ENCODE measurements at regions not wholly inside any gene's neighbourhood (a gene's known extent, or its start where the extent isn't known, plus 50 kb on each side); places are given as distances from the start of the nearest gene placed in this dataset.

DNA sequence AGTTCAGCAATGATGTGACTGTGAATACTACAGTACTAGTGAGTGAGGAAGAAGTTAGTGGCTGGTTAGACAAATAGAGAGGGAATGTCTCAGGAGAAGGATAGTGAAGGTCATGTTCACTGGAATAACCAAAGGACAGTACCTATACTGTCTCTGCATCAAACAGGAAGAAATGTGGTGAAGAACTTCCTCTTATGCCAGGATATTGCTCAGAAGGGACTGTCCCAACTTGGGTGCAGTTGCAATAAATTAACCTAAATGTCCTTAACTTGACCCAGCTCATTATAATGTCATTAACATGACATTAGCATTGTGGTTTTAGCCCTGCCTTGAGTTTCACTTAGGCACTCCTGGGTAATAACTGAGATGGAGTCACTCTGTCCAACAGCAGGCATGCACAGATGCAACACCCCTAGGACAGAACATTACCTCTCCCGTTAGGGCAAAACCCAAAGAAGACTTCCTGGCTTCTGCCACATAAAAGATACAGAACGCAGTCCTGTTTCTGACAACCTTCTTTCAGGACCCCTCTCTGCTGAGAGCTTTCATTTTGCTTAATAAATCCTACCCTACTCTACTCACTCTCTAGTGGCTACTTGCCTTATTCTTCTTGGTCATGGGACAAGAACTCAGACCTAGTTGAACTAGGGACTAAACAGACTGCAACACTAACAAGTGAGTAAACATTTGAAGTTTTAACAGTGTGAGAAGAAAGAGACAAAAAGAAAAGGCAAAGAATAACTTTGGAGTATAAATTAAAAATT lies 1591.6 kb upstream of the MIR17HG start:
- Histone ChIP-seq H3K27ac (ENCODE audit: insufficient read depth, low read length, poor library complexity, severe bottlenecking) (no peak overlapping the region), H3K36me3 (ENCODE audit: control insufficient read depth, insufficient read depth, low read length) (no peaks in the 10 kb centered on the region), H3K4me1 (ENCODE audit: control insufficient read depth, insufficient read depth, low read length, poor library complexity, severe bottlenecking) (no peaks in the 10 kb centered on the region), H3K9me3 (ENCODE audit: control insufficient read depth, low read length) (no peaks in the 10 kb centered on the region), H3K4me3 (ENCODE audit: insufficient read depth, low read depth, low read length, poor library complexity, severe bottlenecking) (no peak overlapping the region), H3K27me3 (replicated peaks; ENCODE audit: control insufficient read depth, insufficient read depth, low read length, poor library complexity, severe bottlenecking) (no peaks in the 10 kb centered on the region)
- no peak for DNase-seq

DNA sequence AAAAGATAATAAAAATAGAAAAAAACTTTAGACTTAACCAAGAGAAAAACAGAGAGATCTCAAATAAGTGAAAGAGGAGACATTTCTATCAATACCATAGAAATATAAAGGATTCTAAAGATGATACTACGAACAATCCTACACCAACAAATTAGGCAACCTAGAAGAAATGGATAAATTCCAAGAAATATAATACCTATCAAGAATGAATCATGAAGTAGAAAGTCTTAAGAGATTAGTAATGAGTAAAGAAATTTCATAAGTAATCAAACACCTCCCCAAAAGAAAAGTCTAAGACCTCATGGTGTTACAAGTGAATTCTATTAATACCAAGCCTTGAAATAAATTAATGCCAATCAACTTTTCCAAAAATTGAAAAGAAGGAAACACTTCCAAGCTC lies 1584.5 kb upstream of the MIR17HG start:
- Histone ChIP-seq H3K4me3 (ENCODE audit: insufficient read depth, low read depth, low read length, poor library complexity, severe bottlenecking) (no peak overlapping the region), H3K27me3 (replicated peaks; ENCODE audit: control insufficient read depth, insufficient read depth, low read length, poor library complexity, severe bottlenecking) (no peaks in the 10 kb centered on the region), H3K9me3 (ENCODE audit: control insufficient read depth, low read length) (no peaks in the 10 kb centered on the region), H3K27ac (ENCODE audit: insufficient read depth, low read length, poor library complexity, severe bottlenecking) (no peak overlapping the region), H3K36me3 (ENCODE audit: control insufficient read depth, insufficient read depth, low read length) (no peaks in the 10 kb centered on the region), H3K4me1 (ENCODE audit: control insufficient read depth, insufficient read depth, low read length, poor library complexity, severe bottlenecking) (no peaks in the 10 kb centered on the region)
- DNase-seq, result no peak

GRCh38 chr13:89783221-89783755 lies 1564.2 kb upstream of the MIR17HG start:
- H3K27ac ChIP-seq (ENCODE audit: insufficient read depth, low read length, poor library complexity, severe bottlenecking), result no peak overlapping the region
- no peaks in the 10 kb centered on the region for H3K9me3 ChIP-seq (ENCODE audit: control insufficient read depth, low read length)
- no peak overlapping the region for H3K4me3 ChIP-seq (ENCODE audit: insufficient read depth, low read depth, low read length, poor library complexity, severe bottlenecking)
- DNase-seq, result no peak
- no peaks in the 10 kb centered on the region for H3K4me1 ChIP-seq (ENCODE audit: control insufficient read depth, insufficient read depth, low read length, poor library complexity, severe bottlenecking)
- H3K36me3 ChIP-seq (ENCODE audit: control insufficient read depth, insufficient read depth, low read length), result no peaks in the 10 kb centered on the region
- H3K27me3 ChIP-seq (replicated peaks; ENCODE audit: control insufficient read depth, insufficient read depth, low read length, poor library complexity, severe bottlenecking), result no peaks in the 10 kb centered on the region

DNA sequence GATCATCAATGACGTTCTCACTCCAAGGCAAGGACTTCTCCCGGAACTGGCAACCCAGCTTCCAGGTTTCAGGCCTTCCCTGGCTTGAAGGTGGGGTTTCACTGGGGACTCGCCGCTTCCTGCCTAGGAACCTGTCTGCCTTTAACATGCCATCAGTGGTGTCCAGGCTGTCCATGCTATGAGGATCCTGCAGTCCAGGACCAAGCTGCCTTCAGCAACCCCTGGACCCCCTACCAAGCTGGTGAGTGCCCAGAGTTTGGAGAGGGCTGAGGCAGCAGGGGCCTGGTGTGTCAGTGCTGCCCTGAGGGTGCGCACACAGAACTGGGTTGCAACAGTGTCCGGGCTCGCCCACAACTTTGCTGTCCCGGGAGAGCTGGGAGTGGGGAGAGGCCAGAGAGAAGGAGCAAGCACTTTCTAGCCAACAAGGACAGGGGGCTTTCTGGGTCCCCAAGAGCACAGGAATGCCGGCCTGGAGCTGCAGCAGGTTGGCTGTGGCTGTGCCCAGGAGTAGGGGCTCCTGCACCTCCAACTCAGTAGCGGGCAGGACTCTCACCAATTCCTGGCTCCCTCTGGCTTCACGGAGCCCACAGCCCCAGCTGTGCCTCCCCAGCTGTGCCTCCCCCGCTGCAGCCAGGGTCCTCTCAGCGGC lies 1563.2 kb upstream of the MIR17HG start:
- H3K9me3 ChIP-seq (ENCODE audit: control insufficient read depth, low read length), result no peaks in the 10 kb centered on the region
- H3K4me1 ChIP-seq (ENCODE audit: control insufficient read depth, insufficient read depth, low read length, poor library complexity, severe bottlenecking), result no peaks in the 10 kb centered on the region
- no peak for DNase-seq
- H3K27me3 ChIP-seq (replicated peaks; ENCODE audit: control insufficient read depth, insufficient read depth, low read length, poor library complexity, severe bottlenecking), result no peaks in the 10 kb centered on the region
- no peak overlapping the region for H3K4me3 ChIP-seq (ENCODE audit: insufficient read depth, low read depth, low read length, poor library complexity, severe bottlenecking)
- no peaks in the 10 kb centered on the region for H3K36me3 ChIP-seq (ENCODE audit: control insufficient read depth, insufficient read depth, low read length)
- no peak overlapping the region for H3K27ac ChIP-seq (ENCODE audit: insufficient read depth, low read length, poor library complexity, severe bottlenecking)

- no peaks in the 10 kb centered on the region for H3K27me3 ChIP-seq (replicated peaks; ENCODE audit: control insufficient read depth, insufficient read depth, low read length, poor library complexity, severe bottlenecking)
- no peaks in the 10 kb centered on the region for H3K9me3 ChIP-seq (ENCODE audit: control insufficient read depth, low read length)
- H3K4me1 ChIP-seq (ENCODE audit: control insufficient read depth, insufficient read depth, low read length, poor library complexity, severe bottlenecking), result no peaks in the 10 kb centered on the region
- DNase-seq, result no peak
- no peak overlapping the region for H3K4me3 ChIP-seq (ENCODE audit: insufficient read depth, low read depth, low read length, poor library complexity, severe bottlenecking)
- no peaks in the 10 kb centered on the region for H3K36me3 ChIP-seq (ENCODE audit: control insufficient read depth, insufficient read depth, low read length)
- no peak overlapping the region for H3K27ac ChIP-seq (ENCODE audit: insufficient read depth, low read length, poor library complexity, severe bottlenecking)
Measured at GRCh38 chr13:89786531-89786930, 1561.0 kb upstream of the MIR17HG start.

- Histone ChIP-seq H3K9me3 (ENCODE audit: control insufficient read depth, low read length) (no peaks in the 10 kb centered on the region), H3K27ac (ENCODE audit: insufficient read depth, low read length, poor library complexity, severe bottlenecking) (no peak overlapping the region)
Measured at GRCh38 chr13:89790696-89791095, 1556.8 kb upstream of the MIR17HG start.

DNA sequence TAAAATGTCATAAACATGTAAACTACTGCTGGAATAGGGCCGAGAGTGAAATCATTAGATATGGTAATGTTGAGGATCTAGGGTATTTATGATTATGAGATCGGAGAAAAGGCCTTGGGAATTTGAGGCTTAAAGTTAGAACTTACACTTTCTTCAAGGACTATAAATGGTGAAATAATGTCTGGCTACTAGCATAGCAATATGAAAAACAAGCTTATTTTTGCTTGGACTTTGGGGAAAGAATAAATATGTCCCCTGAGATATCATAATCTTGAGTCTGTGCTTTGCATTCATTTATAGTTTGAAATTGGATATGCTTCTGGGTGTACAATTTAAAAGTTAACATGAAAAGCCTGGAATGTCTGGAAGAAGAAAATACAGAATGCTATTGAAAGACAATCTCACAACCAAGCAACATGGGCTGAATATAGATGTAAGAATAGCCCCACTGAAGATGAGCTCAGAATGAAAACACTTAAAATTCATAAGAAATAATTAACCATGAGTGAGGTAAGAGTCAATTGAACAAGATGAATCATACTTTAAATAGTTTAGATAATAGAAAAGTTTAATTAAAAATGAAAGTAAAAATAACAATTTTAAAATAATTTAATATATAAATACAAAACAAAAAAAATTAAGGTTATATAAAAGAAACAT lies 1555.4 kb upstream of the MIR17HG start:
- Histone ChIP-seq H3K4me1 (ENCODE audit: control insufficient read depth, insufficient read depth, low read length, poor library complexity, severe bottlenecking) (no peaks in the 10 kb centered on the region), H3K9me3 (ENCODE audit: control insufficient read depth, low read length) (no peaks in the 10 kb centered on the region), H3K27ac (ENCODE audit: insufficient read depth, low read length, poor library complexity, severe bottlenecking) (no peak overlapping the region), H3K27me3 (replicated peaks; ENCODE audit: control insufficient read depth, insufficient read depth, low read length, poor library complexity, severe bottlenecking) (no peaks in the 10 kb centered on the region), H3K36me3 (ENCODE audit: control insufficient read depth, insufficient read depth, low read length) (no peaks in the 10 kb centered on the region), H3K4me3 (ENCODE audit: insufficient read depth, low read depth, low read length, poor library complexity, severe bottlenecking) (no peak overlapping the region)
- DNase-seq, result no peak

More at GRCh38 chr13:89790696-89791095, 1556.8 kb upstream of the MIR17HG start:
- no peaks in the 10 kb centered on the region for H3K4me1 ChIP-seq (ENCODE audit: control insufficient read depth, insufficient read depth, low read length, poor library complexity, severe bottlenecking)
- no peaks in the 10 kb centered on the region for H3K36me3 ChIP-seq (ENCODE audit: control insufficient read depth, insufficient read depth, low read length)
- H3K27me3 ChIP-seq (replicated peaks; ENCODE audit: control insufficient read depth, insufficient read depth, low read length, poor library complexity, severe bottlenecking), result no peaks in the 10 kb centered on the region
- H3K4me3 ChIP-seq (ENCODE audit: insufficient read depth, low read depth, low read length, poor library complexity, severe bottlenecking), result no peak overlapping the region
- no peak for DNase-seq

DNA sequence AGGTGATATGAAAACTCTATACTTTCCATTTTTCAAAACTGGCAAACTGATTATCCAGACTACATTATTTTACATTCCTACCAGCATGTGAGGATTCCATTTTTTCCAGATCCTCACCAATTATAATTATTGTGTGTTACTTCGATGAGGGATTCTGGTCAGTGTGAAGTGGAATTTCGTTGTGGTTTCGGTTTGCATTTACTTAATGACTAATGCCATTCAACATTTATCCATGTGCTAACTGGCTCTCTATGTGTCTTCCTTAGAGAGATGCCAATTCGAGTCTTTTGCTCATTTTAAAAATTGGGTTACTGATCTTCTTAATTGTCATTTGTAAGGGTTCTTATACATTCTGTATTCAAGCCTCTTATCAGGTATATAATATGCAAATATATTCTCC lies 1551.3 kb upstream of the MIR17HG start:
- Histone ChIP-seq H3K9me3 (ENCODE audit: control insufficient read depth, low read length) (no peaks in the 10 kb centered on the region), H3K4me1 (ENCODE audit: control insufficient read depth, insufficient read depth, low read length, poor library complexity, severe bottlenecking) (no peaks in the 10 kb centered on the region), H3K27ac (ENCODE audit: insufficient read depth, low read length, poor library complexity, severe bottlenecking) (no peak overlapping the region), H3K36me3 (ENCODE audit: control insufficient read depth, insufficient read depth, low read length) (no peaks in the 10 kb centered on the region), H3K4me3 (ENCODE audit: insufficient read depth, low read depth, low read length, poor library complexity, severe bottlenecking) (no peak overlapping the region), H3K27me3 (replicated peaks; ENCODE audit: control insufficient read depth, insufficient read depth, low read length, poor library complexity, severe bottlenecking) (no peaks in the 10 kb centered on the region)
- no peak for DNase-seq

DNA sequence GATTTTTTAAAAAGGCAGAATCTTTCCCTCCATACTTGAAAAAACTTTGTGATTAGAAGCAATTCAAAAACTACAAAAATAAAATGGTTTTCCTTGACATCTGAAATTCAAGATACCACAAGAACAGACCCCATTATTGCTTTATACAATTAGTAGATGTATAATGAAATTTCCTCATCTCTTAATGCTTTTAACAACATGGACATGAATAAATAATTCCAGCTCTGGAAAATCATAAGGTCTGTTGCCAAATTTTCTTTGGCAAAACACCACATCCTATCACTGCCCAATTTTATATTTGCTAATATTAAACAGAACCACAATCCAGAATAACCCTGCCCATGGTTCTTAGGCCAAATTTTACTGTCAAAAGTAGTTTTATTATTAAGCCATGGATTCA lies 1543.6 kb upstream of the MIR17HG start:
- no peaks in the 10 kb centered on the region for H3K4me1 ChIP-seq (ENCODE audit: control insufficient read depth, insufficient read depth, low read length, poor library complexity, severe bottlenecking)

DNA sequence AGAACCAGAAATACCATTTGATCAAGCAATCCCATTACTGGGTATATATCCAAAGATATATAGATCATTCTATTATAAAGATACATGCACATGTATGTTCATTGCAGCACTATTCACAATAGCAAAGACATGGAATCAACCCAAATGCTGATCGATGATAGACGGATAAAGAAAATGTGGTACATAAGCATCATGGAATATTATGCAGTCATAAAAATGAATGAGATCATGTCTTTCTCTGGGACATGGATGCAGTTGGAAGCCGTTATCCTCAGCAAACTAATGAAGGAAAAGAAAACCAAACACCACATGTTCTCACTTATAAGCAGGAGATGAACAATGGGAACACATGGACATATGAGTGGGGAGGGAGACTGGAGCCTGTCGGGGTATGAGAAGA lies 1540.9 kb upstream of the MIR17HG start:
- Histone ChIP-seq H3K27ac (ENCODE audit: insufficient read depth, low read length, poor library complexity, severe bottlenecking) (no peak overlapping the region), H3K9me3 (ENCODE audit: control insufficient read depth, low read length) (no peaks in the 10 kb centered on the region), H3K4me3 (ENCODE audit: insufficient read depth, low read depth, low read length, poor library complexity, severe bottlenecking) (no peak overlapping the region), H3K4me1 (ENCODE audit: control insufficient read depth, insufficient read depth, low read length, poor library complexity, severe bottlenecking) (no peaks in the 10 kb centered on the region), H3K27me3 (replicated peaks; ENCODE audit: control insufficient read depth, insufficient read depth, low read length, poor library complexity, severe bottlenecking) (no peaks in the 10 kb centered on the region), H3K36me3 (ENCODE audit: control insufficient read depth, insufficient read depth, low read length) (no peaks in the 10 kb centered on the region)
- no peak for DNase-seq

More for the DNA sequence above, 1543.6 kb upstream of the MIR17HG start:
- no peak overlapping the region for H3K27ac ChIP-seq (ENCODE audit: insufficient read depth, low read length, poor library complexity, severe bottlenecking)
- no peaks in the 10 kb centered on the region for H3K27me3 ChIP-seq (replicated peaks; ENCODE audit: control insufficient read depth, insufficient read depth, low read length, poor library complexity, severe bottlenecking)
- H3K9me3 ChIP-seq (ENCODE audit: control insufficient read depth, low read length), result no peaks in the 10 kb centered on the region
- no peaks in the 10 kb centered on the region for H3K36me3 ChIP-seq (ENCODE audit: control insufficient read depth, insufficient read depth, low read length)
- no peak for DNase-seq
- no peak overlapping the region for H3K4me3 ChIP-seq (ENCODE audit: insufficient read depth, low read depth, low read length, poor library complexity, severe bottlenecking)

Measured in effector memory CD4-positive, alpha-beta T cell (primary cell).